Neuronal stem cell (in vitro differentiated cells): ENCODE measurements at regions not wholly inside any gene's neighbourhood (a gene's known extent, or its start where the extent isn't known, plus 50 kb on each side); places are given as distances from the start of the nearest gene placed in this dataset.

Source experiments
- DNase-seq: peaks from one replicate; pipeline ENCODE4 v3.0.0-alpha.2; 2013; ENCODE audit warnings: low spot score
- H2AFZ ChIP-seq: one replicate; pipeline ENCODE4 v1.6.1; 2013; ENCODE audit warnings: mild to moderate bottlenecking, low read length, inconsistent platforms
- H2AK5ac ChIP-seq: 2 replicates; pipeline ENCODE4 v1.6.1; 2013; ENCODE audit warnings: low read depth, mild to moderate bottlenecking, inconsistent platforms, low read length, moderate library complexity, mixed read lengths
- H2BK120ac ChIP-seq: 2 replicates; pipeline ENCODE4 v1.6.1; 2013; ENCODE audit warnings: low read depth, mild to moderate bottlenecking, inconsistent platforms, low read length, moderate library complexity, mixed read lengths
- H2BK12ac ChIP-seq: one replicate; pipeline ENCODE4 v1.6.1; 2013; ENCODE audit warnings: low read length, inconsistent platforms
- H2BK15ac ChIP-seq: 2 replicates; pipeline ENCODE4 v1.6.1; 2013; ENCODE audit warnings: mild to moderate bottlenecking, low read length, inconsistent platforms, mixed read lengths
- H2BK5ac ChIP-seq: one replicate; pipeline ENCODE4 v1.6.1; 2013; ENCODE audit warnings: inconsistent platforms, mild to moderate bottlenecking, low read length, moderate library complexity
- H3K14ac ChIP-seq: one replicate; pipeline ENCODE4 v1.6.1; 2013; ENCODE audit warnings: low read length, inconsistent platforms
- H3K18ac ChIP-seq: 2 replicates; pipeline ENCODE4 v1.6.1; 2013; ENCODE audit warnings: low read length, inconsistent platforms
- H3K23ac ChIP-seq: 2 replicates; pipeline ENCODE4 v1.6.1; 2013; ENCODE audit warnings: low read depth, mild to moderate bottlenecking, mixed read lengths, low read length, inconsistent platforms; ENCODE audit not compliant: poor library complexity
- H3K27ac ChIP-seq: replicated peaks from 3 replicates; pipeline ENCODE4 v1.5.1; 2013; ENCODE audit warnings: low read length, inconsistent platforms
- H3K27me3 ChIP-seq, 3 experiments: 2 replicates each; pipeline ENCODE4 v1.6.1; 2013; ENCODE audit warnings: low read length in 3 of 3, mild to moderate bottlenecking in 2 of 3, inconsistent platforms in 1 of 3, low read depth in 1 of 3, mixed read lengths in 1 of 3, moderate library complexity in 1 of 3; ENCODE audit not compliant: control insufficient read depth in 3 of 3, insufficient read depth in 3 of 3
- H3K36me3 ChIP-seq, 2 donors: replicated peaks in 1 of 2; 2 replicates each; pipeline ENCODE4 v1.6.1; 2013; ENCODE audit warnings: low read length in 2 of 2; ENCODE audit not compliant: control insufficient read depth in 2 of 2, insufficient read depth in 2 of 2
- H3K4ac ChIP-seq: 2 replicates; pipeline ENCODE4 v1.6.1; 2013; ENCODE audit warnings: inconsistent platforms, mild to moderate bottlenecking, low read length, moderate library complexity
- H3K4me1 ChIP-seq, 2 donors: 1 replicate in 1 of 2; 2 replicates in 1 of 2; pipeline ENCODE4 v1.6.1; 2013; ENCODE audit warnings: low read length in 2 of 2, low read depth in 1 of 2; ENCODE audit not compliant: control insufficient read depth in 2 of 2, insufficient read depth in 1 of 2
- H3K4me2 ChIP-seq: one replicate; pipeline ENCODE4 v1.6.1; 2013; ENCODE audit warnings: mild to moderate bottlenecking, low read length, inconsistent platforms; ENCODE audit not compliant: insufficient read depth, poor library complexity, severe bottlenecking
- H3K4me3 ChIP-seq, 2 donors: 2 replicates each; pipeline ENCODE4 v1.5.1; 2013; ENCODE audit warnings: low read length in 2 of 2, mild to moderate bottlenecking in 2 of 2, inconsistent platforms in 1 of 2, moderate library complexity in 1 of 2
- H3K79me1 ChIP-seq: one replicate; pipeline ENCODE4 v1.6.1; 2013; ENCODE audit warnings: low read depth, mild to moderate bottlenecking, inconsistent platforms, low read length, moderate library complexity
- H3K9ac ChIP-seq: one replicate; pipeline ENCODE4 v1.6.1; 2013; ENCODE audit warnings: mild to moderate bottlenecking, low read depth, low read length, inconsistent platforms; ENCODE audit not compliant: poor library complexity
- H3K9me3 ChIP-seq, 2 donors: replicated peaks in 1 of 2; 2 replicates each; pipeline versions ENCODE3 to v1.6.1; 2013; ENCODE audit warnings: low read length in 2 of 2, mild to moderate bottlenecking in 2 of 2, inconsistent platforms in 1 of 2, low read depth in 1 of 2, mixed read lengths in 1 of 2, moderate library complexity in 1 of 2; ENCODE audit not compliant: control insufficient read depth in 2 of 2, insufficient read depth in 1 of 2
- H4K8ac ChIP-seq: one replicate; pipeline ENCODE4 v1.6.1; 2013; ENCODE audit warnings: low read depth, mild to moderate bottlenecking, inconsistent platforms, low read length, moderate library complexity
- H4K91ac ChIP-seq: one replicate; pipeline ENCODE4 v1.6.1; 2013; ENCODE audit warnings: low read length, low read depth, mild to moderate bottlenecking, inconsistent platforms; ENCODE audit not compliant: poor library complexity
- WGBS, 2 donors: extraction: QIAGEN DNeasy Blood & Tissue Kit; methylation state at CpG; one replicate each; pipeline ENCODE4 v1.1.7; 2013; ENCODE audit warnings: missing lambda C conversion rate in 2 of 2, mixed read lengths in 1 of 2; ENCODE audit not compliant: insufficient read length in 2 of 2, insufficient replicate concordance in 1 of 2; ENCODE audit errors: extremely low coverage in 2 of 2; 5-methylcytosine and 5-hydroxymethylcytosine counted together

DNA sequence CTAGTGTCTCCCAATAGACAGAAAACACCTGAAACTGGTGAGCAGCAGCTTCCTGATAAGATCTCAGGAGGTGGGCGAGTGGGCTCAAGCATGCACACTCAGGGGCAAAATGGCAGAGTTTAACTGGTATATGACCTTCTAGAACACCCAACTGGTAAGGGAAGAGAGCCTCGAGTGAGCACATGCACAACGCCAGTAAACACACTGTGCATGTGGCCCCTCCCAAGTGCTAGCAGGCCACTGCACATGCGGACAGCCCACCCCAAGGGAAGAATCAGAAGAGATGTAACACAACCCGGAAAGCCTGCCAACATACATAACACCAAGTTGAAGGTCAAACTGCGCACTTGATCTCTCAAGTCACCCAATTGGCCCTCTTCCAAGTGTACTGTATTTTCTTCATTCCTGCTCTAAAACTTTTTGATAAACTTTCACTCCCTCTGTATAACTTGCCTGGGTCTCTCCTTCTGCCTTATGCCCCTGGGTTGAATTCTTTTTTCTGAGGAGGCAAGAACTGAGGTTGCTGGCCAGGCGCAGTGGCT lies 138.2 kb downstream of the GLUL start:
- no peaks in the 10 kb centered on the region for H3K27me3 ChIP-seq
- no peak overlapping the region for H3K14ac ChIP-seq
- no peak overlapping the region for H4K91ac ChIP-seq
- no peak overlapping the region for H3K27ac ChIP-seq
- H3K79me1 ChIP-seq: no peaks in the 10 kb centered on the region
- no peak overlapping the region for H3K4me2 ChIP-seq
- no peak for DNase-seq
- no peak overlapping the region for H3K23ac ChIP-seq
- no CpG with 5 or more reads among the region's 7 CpGs for WGBS, 2 donors
- no peak overlapping the region for H3K18ac ChIP-seq
- no peak overlapping the region for H2BK5ac ChIP-seq
- no peak overlapping the region for H3K4ac ChIP-seq
- no peaks in the 10 kb centered on the region for H3K9me3 ChIP-seq
- H3K36me3 ChIP-seq: no peaks in the 10 kb centered on the region
- H3K4me1 ChIP-seq: peaks cover 0 to 4% of the 10 kb centered on the region in 2 donors
- no peak overlapping the region for H3K4me3 ChIP-seq
- H4K8ac ChIP-seq: no peak overlapping the region
- no peak overlapping the region for H2BK15ac ChIP-seq
- no peak overlapping the region for H2AFZ ChIP-seq
- no peak overlapping the region for H2BK120ac ChIP-seq
- no peak overlapping the region for H3K9ac ChIP-seq
- H2BK12ac ChIP-seq: no peak overlapping the region
- no peak overlapping the region for H2AK5ac ChIP-seq

DNA sequence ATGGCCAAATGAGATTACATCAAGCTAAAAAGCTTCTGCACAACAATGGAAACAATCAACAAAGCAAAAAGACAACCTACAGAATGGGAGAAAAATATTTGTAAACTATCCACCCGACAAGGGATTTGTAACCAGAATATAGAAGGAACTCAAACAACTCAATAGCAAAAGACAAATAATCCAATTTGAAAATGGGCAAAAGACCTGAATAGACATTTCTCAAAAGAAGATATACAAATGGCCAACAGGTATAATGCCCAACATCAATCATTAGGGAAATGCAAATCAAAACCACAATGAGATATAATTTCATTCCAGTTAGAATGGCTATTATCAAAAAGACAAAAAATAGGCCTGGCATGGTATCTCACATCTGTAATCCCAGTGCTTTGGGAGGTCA lies 140.0 kb downstream of the GLUL start:
- H4K8ac ChIP-seq: no peak overlapping the region
- H3K14ac ChIP-seq: no peak overlapping the region
- H2BK12ac ChIP-seq: no peak overlapping the region
- no peak overlapping the region for H3K4me3 ChIP-seq
- DNase-seq: no peak
- no peaks in the 10 kb centered on the region for H3K79me1 ChIP-seq
- WGBS, 2 donors: no CpG with 5 or more reads among the region's 1 CpG
- no peak overlapping the region for H4K91ac ChIP-seq
- H2BK5ac ChIP-seq: no peak overlapping the region
- H3K23ac ChIP-seq: no peak overlapping the region
- no peak overlapping the region for H3K4me2 ChIP-seq
- H3K9ac ChIP-seq: no peak overlapping the region
- H2BK120ac ChIP-seq: no peak overlapping the region
- H2BK15ac ChIP-seq: no peak overlapping the region
- no peak overlapping the region for H2AFZ ChIP-seq
- no peak overlapping the region for H3K4ac ChIP-seq
- no peak overlapping the region for H3K18ac ChIP-seq
- H3K4me1 ChIP-seq: no peaks in the 10 kb centered on the region
- no peaks in the 10 kb centered on the region for H3K27me3 ChIP-seq
- H3K9me3 ChIP-seq: no peaks in the 10 kb centered on the region
- H2AK5ac ChIP-seq: no peak overlapping the region
- H3K36me3 ChIP-seq: no peaks in the 10 kb centered on the region
- H3K27ac ChIP-seq: no peak overlapping the region

DNA sequence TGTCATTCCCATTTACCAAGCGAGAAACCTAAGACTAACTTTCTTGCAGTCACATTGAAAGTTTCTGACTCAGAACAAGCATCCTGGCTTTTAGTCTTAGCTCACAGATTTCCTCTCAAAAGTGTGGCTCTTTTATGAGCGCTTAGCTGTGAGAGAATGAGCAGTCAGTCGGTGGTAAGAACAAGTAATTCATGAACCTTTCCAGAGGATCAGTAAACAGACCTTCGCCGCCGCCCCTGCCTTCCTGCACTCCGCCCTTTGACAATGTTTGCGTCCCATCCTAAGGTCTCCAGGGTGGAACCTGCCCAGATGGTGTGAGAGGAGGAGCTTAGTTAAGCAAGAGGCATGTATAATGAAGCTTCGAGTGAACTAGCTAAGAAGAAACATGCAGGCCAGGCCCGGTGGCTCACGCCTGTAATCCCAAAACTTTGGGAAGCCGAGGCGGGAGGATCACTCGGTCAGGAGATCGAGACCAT lies 142.4 kb downstream of the GLUL start:
- Histone ChIP-seq H3K14ac (no peak overlapping the region), H3K27me3 (no peaks in the 10 kb centered on the region), H3K4me2 (no peak overlapping the region), H2AK5ac (no peak overlapping the region), H3K4me1 (no peaks in the 10 kb centered on the region), H4K8ac (no peak overlapping the region), H3K4ac (no peak overlapping the region), H2BK15ac (no peak overlapping the region), H3K18ac (peak overlapping the region; percentile 44), H3K36me3 (no peaks in the 10 kb centered on the region), H3K9me3 (no peaks in the 10 kb centered on the region), H3K79me1 (no peaks in the 10 kb centered on the region), H2BK120ac (no peak overlapping the region), H2BK5ac (no peak overlapping the region), H4K91ac (no peak overlapping the region), H2AFZ (no peak overlapping the region), H3K27ac (no peak overlapping the region), H3K9ac (no peak overlapping the region), H3K23ac (no peak overlapping the region), H2BK12ac (no peak overlapping the region), H3K4me3 (no peak overlapping the region)
- no CpG with 5 or more reads among the region's 15 CpGs for WGBS, 2 donors
- no peak for DNase-seq

DNA sequence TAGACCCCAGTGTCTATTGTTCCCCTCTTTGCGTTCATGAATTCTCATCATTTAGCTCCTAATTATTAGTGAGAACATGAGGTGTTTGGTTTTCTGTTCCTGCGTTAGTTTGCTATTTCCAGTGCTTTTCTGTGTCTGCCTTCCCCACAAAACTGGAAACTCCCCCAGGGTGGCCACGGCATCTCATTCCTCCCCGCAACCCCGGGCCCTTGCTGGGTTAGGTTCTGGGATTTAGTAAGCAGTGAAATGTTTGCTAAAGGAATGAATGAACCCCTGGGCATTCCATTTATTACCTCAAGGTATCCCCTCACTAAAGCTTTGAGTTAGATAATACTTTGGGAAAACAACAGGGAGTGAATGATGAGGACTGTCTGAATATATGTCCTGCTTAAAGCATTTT lies 142.9 kb downstream of the GLUL start:
- H4K91ac ChIP-seq: no peak overlapping the region
- no CpG with 5 or more reads among the region's 5 CpGs for WGBS, 2 donors
- H2BK120ac ChIP-seq: no peak overlapping the region
- H3K4me2 ChIP-seq: no peak overlapping the region
- H3K4me1 ChIP-seq: peaks cover 0 to 2% of the 10 kb centered on the region in 2 donors
- H2BK5ac ChIP-seq: no peak overlapping the region
- no peaks in the 10 kb centered on the region for H3K79me1 ChIP-seq
- H3K27ac ChIP-seq: no peak overlapping the region
- H3K9me3 ChIP-seq: no peaks in the 10 kb centered on the region
- no peak overlapping the region for H3K4ac ChIP-seq
- no peak overlapping the region for H2AFZ ChIP-seq
- no peak overlapping the region for H3K14ac ChIP-seq
- H2BK12ac ChIP-seq: no peak overlapping the region
- H3K18ac ChIP-seq: no peak overlapping the region
- no peak overlapping the region for H2AK5ac ChIP-seq
- no peak overlapping the region for H3K23ac ChIP-seq
- H2BK15ac ChIP-seq: no peak overlapping the region
- no peaks in the 10 kb centered on the region for H3K27me3 ChIP-seq
- no peak overlapping the region for H4K8ac ChIP-seq
- H3K4me3 ChIP-seq: no peak overlapping the region
- H3K36me3 ChIP-seq: no peaks in the 10 kb centered on the region
- no peak for DNase-seq
- H3K9ac ChIP-seq: no peak overlapping the region
